Aorta (tissue), 5 donors: ENCODE measurements at regions not wholly inside any gene's neighbourhood (a gene's known extent, or its start where the extent isn't known, plus 50 kb on each side); places are given as distances from the start of the nearest gene placed in this dataset.
A peak's percentile ranks its signal among the peaks of the same experiment; 100 is the strongest.

Experiments
- ATAC-seq: fragments of 200-7000 bp; cut with Tn5 transposase; one replicate; pipeline ENCODE4 v1.9.1; 2022; ENCODE audit warnings: moderate library complexity; ENCODE audit not compliant: low FRiP score
- DNase-seq, 2 donors: peaks; one replicate each; pipeline ENCODE4 v3.0.0-alpha.2; 2020
- H3K27ac ChIP-seq, 2 donors: one replicate each; pipeline ENCODE4 v1.5.1; 2013; ENCODE audit warnings: low read length in 2 of 2, mild to moderate bottlenecking in 2 of 2, moderate library complexity in 2 of 2, control low read depth in 1 of 2, inconsistent platforms in 1 of 2, low read depth in 1 of 2
- H3K27me3 ChIP-seq, 2 donors: one replicate each; pipeline ENCODE4 v1.6.1; 2013; ENCODE audit warnings: control low read depth in 1 of 2, low read length in 1 of 2, mild to moderate bottlenecking in 1 of 2, moderate library complexity in 1 of 2; ENCODE audit not compliant: insufficient read depth in 2 of 2, control insufficient read depth in 1 of 2
- H3K36me3 ChIP-seq, 2 donors: one replicate each; pipeline ENCODE4 v1.6.1; 2013; ENCODE audit warnings: control low read depth in 1 of 2, low read length in 1 of 2, mild to moderate bottlenecking in 1 of 2; ENCODE audit not compliant: insufficient read depth in 2 of 2, control insufficient read depth in 1 of 2
- H3K4me1 ChIP-seq, 2 donors: one replicate each; pipeline ENCODE4 v1.6.1; 2013; ENCODE audit warnings: low read length in 2 of 2, control low read depth in 1 of 2, mild to moderate bottlenecking in 1 of 2, moderate library complexity in 1 of 2; ENCODE audit not compliant: insufficient read depth in 2 of 2, control insufficient read depth in 1 of 2
- H3K4me3 ChIP-seq, 2 donors: one replicate each; pipeline ENCODE4 v1.5.1; 2013; ENCODE audit warnings: low read length in 2 of 2, control low read depth in 1 of 2, mild to moderate bottlenecking in 1 of 2
- H3K9me3 ChIP-seq: one replicate; pipeline ENCODE4 v1.6.1; 2013; ENCODE audit warnings: mild to moderate bottlenecking, low read length; ENCODE audit not compliant: control insufficient read depth
- WGBS, 2 donors: extraction: QIAGEN DNeasy Blood & Tissue Kit; methylation state at CpG; one replicate each; pipeline ENCODE4 v1.1.7; 2013; 5-methylcytosine and 5-hydroxymethylcytosine counted together
- intact Hi-C, 2 donors: fragments of 100-400 bp; cut with DNase I; formaldehyde crosslinking; loops; one replicate each; pipeline versions ENCODE4 v1.14.2 to v1.15.0; 2022
- donor health status: healthy with polysubstance abuse.
- donor health status: Bipolar disorder and iron deficiency.
- donor health status: DM: no; HTN: no; CAD: no.
- donor health status: DM: no; HTN: no; CAD: no.
- donor health status: DM: yes; HTN: yes; CAD: no.

DNA sequence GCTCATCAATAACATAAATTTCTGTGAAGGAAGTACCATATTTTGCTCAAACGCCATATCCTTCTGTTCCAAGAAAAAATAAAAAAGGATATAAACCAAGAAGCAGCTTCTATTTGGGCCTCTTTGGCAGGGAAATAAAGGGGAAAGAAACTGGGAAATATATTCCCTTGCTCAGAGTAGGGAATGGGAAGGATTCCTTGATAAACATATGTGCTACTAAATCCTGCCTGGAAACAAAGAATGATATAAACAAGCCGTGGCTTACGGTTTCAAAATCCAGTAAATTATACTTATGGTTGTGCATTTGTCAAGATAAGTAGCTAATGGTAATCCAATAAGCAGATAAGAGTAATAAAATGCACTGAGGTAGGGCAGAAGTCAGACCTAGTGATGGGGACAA is 481.6 kb downstream of the NTRK2 start:
- Histone ChIP-seq H3K27me3 (peaks cover 0 to 2% of the 10 kb centered on the region in 2 donors), H3K4me1 (no peaks in the 10 kb centered on the region), H3K9me3 (no peaks in the 10 kb centered on the region), H3K36me3 (no peaks in the 10 kb centered on the region), H3K4me3 (no peak overlapping the region), H3K27ac (no peak overlapping the region)
- WGBS, 2 donors: 69 to 75% methylated on average over 3 of the region's 3 CpGs
- intact Hi-C loops: no loop called here
- DNase-seq (no peak), ATAC-seq (no peak)

DNA sequence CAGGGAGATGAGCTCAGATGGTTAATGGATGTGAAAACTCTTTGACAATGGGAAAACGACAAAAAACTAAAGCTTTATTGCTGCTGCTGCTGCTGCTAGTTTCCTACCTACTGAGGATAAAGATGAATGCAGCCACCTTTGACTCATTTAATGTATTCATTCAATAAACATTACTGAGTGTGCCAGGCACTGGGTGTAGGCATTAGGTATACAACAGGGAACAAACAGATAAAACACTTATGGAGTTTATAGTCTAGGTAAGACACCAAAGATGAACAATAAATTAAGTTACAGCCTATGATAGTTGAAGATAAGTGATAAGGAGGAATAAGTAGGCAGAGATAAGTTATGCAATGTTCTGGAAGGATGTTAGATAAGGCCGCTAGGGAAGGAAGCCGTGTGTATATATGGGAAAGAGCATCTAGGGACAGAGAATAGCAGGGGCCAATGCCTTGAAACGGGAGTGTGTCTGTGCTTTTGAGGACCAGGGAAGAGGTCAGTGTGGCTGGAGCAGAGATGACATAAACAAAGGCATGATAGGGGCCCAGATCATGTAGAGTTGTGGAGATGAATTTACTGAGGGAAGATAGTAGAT is 477.6 kb downstream of the NTRK2 start:
- no peak for DNase-seq
- WGBS, 2 donors: 88 to 89% methylated on average over 4 of the region's 4 CpGs
- Histone ChIP-seq H3K9me3 (no peaks in the 10 kb centered on the region), H3K4me3 (no peak overlapping the region), H3K36me3 (no peaks in the 10 kb centered on the region), H3K27me3 (no peaks in the 10 kb centered on the region), H3K4me1 (no peaks in the 10 kb centered on the region), H3K27ac (no peak overlapping the region)
- intact Hi-C loops: no loop called here
- ATAC-seq: no peak

DNA sequence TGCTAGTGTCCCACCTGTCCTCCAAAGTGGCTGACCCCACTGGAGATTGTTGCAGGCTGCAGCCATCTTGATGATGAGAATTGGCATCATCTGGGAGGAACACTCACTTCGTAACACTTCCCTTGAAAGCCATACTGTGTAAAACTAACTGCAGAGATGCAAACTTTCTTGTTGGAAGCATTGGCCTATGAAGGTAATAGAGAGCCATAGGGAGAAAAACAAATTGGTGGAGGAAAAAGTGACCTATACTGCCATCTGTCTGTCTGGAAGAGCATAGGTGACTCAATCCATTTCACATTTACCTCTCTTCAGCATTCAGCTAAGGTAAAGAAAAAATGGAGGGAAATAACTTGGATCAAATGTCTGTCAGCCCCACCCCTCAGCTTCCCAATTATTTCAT is 473.4 kb downstream of the NTRK2 start:
- ATAC-seq: no peak
- no peaks in the 10 kb centered on the region for H3K9me3 ChIP-seq
- no peak overlapping the region for H3K27ac ChIP-seq
- H3K36me3 ChIP-seq: no peaks in the 10 kb centered on the region
- no peak for DNase-seq
- no peak overlapping the region for H3K4me3 ChIP-seq
- WGBS, 2 donors: 90 to 92% methylated on average over 1 of the region's 1 CpG
- no peaks in the 10 kb centered on the region for H3K27me3 ChIP-seq
- H3K4me1 ChIP-seq: no peaks in the 10 kb centered on the region
- intact Hi-C loops: no loop called here

DNA sequence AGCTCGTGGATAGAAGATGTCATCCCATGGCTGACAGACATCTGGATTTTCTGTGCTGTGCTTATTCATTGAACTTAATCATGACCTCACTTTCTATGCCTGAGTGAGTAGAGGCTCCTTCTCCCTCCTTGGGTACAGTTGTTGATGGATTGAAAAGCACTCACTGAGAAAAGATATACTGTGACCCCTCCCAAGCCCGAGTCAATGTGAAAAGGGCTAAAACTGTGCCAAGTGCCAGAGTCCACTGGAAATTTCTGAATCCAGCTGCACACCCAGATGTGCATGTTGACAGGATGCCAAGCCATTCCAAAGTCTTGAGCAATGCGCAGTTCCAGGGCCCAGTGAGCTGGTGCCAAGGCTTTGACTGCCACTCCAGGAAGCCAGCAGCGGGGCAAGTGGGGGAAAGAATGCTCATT is 473.0 kb downstream of the NTRK2 start:
- no peaks in the 10 kb centered on the region for H3K4me1 ChIP-seq
- no peak overlapping the region for H3K27ac ChIP-seq
- ATAC-seq (peak; percentile 41), DNase-seq (peak in 1 of 2 donors; percentile 48)
- no peaks in the 10 kb centered on the region for H3K27me3 ChIP-seq
- H3K9me3 ChIP-seq: no peaks in the 10 kb centered on the region
- 28 to 30% methylated on average over 4 of the region's 4 CpGs for WGBS, 2 donors
- H3K36me3 ChIP-seq: no peaks in the 10 kb centered on the region
- H3K4me3 ChIP-seq: no peak overlapping the region
- intact Hi-C loops: no loop called here

DNA sequence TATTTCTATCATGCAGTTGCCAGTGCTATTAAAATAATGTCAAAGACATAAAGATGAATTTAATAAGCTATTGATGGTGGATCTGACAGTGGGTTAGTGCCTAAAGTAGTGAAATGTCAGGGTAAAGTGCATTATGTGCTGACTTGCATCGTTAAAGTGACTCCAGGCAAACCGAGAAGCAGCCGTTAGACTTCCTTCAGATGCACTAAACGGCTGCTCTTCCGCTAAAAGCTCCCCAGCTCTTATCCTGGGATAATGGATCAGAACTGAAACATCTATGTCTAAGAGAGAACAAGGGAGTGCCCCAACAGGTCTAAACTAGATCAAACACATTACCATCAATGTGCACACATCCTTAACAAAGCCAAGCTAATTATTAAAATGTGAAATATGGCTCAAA is 468.2 kb downstream of the NTRK2 start:
- Histone ChIP-seq H3K36me3 (no peaks in the 10 kb centered on the region), H3K27me3 (no peaks in the 10 kb centered on the region), H3K27ac (no peak overlapping the region), H3K9me3 (no peaks in the 10 kb centered on the region), H3K4me1 (no peaks in the 10 kb centered on the region), H3K4me3 (no peak overlapping the region)
- ATAC-seq (no peak), DNase-seq (no peak)
- intact Hi-C loops: no loop called here
- 93% methylated on average over 5 of the region's 5 CpGs for WGBS, 2 donors

DNA sequence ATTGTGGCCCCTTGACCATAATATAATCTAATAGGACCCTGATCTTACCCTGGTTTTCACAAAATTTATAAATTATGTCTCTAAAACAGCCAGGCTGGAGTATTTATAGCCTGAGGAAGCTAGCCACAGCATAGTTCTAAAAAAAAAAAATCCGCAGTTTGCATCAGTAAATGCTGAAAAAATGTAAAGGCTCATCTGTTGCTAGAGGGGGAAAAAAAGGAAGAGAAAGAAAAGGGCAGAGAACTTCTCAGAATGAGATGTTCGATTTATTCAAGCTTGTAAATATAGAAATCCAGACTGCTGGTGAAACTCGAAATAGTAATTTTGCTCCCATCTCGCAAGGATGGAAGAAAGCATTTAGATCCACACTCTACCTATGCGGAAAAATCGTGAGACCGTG is 467.5 kb downstream of the NTRK2 start:
- no peak for DNase-seq
- WGBS, 2 donors: 93 to 96% methylated on average over 7 of the region's 7 CpGs
- no peaks in the 10 kb centered on the region for H3K4me1 ChIP-seq
- H3K9me3 ChIP-seq: no peaks in the 10 kb centered on the region
- intact Hi-C loops: no loop called here
- no peak for ATAC-seq
- no peak overlapping the region for H3K27ac ChIP-seq
- H3K4me3 ChIP-seq: no peak overlapping the region
- no peaks in the 10 kb centered on the region for H3K27me3 ChIP-seq
- no peaks in the 10 kb centered on the region for H3K36me3 ChIP-seq

DNA sequence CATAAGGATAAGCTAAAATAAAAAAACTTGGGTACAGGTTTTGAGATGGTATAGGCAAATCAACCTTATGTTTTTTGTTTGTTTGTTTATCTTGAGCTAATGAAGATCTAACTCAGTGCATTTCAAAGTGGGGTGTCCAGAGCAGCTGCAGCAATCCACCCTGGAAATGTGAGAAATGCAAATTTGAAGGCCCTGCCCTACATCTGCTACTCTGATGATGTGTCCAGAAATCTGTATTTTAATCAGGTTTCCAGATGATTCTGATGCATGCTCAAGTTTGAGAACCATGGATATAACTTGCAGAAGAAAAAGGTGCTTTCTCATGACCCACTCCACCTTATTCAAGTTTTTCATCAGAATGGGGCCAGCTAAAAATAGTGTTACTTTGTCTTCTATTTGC is 467.0 kb downstream of the NTRK2 start:
- no peaks in the 10 kb centered on the region for H3K4me1 ChIP-seq
- no peaks in the 10 kb centered on the region for H3K27me3 ChIP-seq
- DNase-seq: no peak
- H3K4me3 ChIP-seq: no peak overlapping the region
- no peak for ATAC-seq
- intact Hi-C loops: no loop called here
- no peaks in the 10 kb centered on the region for H3K9me3 ChIP-seq
- no peaks in the 10 kb centered on the region for H3K36me3 ChIP-seq
- no peak overlapping the region for H3K27ac ChIP-seq

DNA sequence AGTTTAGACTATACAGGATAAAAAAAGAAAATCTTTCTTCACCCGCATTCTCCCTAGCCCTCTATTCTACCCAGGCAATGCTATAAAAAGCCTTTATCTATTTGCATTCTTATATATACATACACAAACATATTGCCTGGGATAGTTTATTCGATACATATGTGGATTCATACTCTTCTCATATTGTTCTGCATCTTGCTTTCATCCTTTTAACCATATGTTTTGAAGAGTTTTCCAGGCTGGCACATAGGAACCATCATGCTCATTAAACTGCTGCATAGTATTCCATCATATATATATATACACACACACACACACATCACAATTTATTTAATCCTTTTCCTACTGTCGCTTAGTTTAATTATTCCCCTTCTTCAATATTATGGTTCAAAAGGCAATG is 461.2 kb downstream of the NTRK2 start:
- Histone ChIP-seq H3K4me1 (no peaks in the 10 kb centered on the region), H3K4me3 (no peak overlapping the region), H3K36me3 (no peaks in the 10 kb centered on the region), H3K27me3 (no peaks in the 10 kb centered on the region), H3K9me3 (no peaks in the 10 kb centered on the region), H3K27ac (no peak overlapping the region)
- no peak for DNase-seq
- intact Hi-C loops: no loop called here
- 93 to 95% methylated on average over 3 of the region's 3 CpGs for WGBS, 2 donors
- no peak for ATAC-seq

DNA sequence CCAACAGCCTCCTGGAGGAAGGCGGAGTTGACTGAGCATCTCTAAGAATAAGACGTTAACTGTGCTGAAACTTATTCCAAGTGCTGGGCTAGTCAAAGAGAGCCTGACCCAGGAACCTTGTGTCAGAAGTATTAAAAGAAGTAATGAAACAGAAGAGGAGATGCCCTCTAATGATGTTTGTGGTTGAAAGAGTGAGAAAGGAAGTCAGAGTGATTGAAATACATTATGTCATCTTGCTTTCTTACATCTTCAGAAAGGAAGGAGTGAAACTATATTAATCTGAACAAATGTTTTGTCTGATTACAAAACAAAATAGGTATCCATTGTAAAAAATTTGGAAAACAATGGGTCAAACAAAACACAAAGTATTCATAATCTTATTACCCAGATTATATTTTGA is 460.7 kb downstream of the NTRK2 start:
- Histone ChIP-seq H3K36me3 (no peaks in the 10 kb centered on the region), H3K4me1 (no peaks in the 10 kb centered on the region), H3K9me3 (no peaks in the 10 kb centered on the region), H3K27me3 (no peaks in the 10 kb centered on the region), H3K4me3 (no peak overlapping the region), H3K27ac (no peak overlapping the region)
- 74 to 88% methylated on average over 2 of the region's 2 CpGs for WGBS, 2 donors
- ATAC-seq (no peak), DNase-seq (no peak)
- intact Hi-C loops: no loop called here
